ENCODE measurements at regions not wholly inside any gene's neighbourhood (a gene's known extent, or its start where the extent isn't known, plus 50 kb on each side); places are given as distances from the start of the nearest gene placed in this dataset.
"Not testable (repeated sequence)": the region's sequence is repeated elsewhere in the genome, so short reads cannot be mapped to it uniquely, and the experiment has no call there.

GRCh38 chr1:182259229-182259872 is 132.2 kb downstream of the GLUL start:
- peak in 1 of 4 experiments; percentile 19 for DNase-seq

DNA sequence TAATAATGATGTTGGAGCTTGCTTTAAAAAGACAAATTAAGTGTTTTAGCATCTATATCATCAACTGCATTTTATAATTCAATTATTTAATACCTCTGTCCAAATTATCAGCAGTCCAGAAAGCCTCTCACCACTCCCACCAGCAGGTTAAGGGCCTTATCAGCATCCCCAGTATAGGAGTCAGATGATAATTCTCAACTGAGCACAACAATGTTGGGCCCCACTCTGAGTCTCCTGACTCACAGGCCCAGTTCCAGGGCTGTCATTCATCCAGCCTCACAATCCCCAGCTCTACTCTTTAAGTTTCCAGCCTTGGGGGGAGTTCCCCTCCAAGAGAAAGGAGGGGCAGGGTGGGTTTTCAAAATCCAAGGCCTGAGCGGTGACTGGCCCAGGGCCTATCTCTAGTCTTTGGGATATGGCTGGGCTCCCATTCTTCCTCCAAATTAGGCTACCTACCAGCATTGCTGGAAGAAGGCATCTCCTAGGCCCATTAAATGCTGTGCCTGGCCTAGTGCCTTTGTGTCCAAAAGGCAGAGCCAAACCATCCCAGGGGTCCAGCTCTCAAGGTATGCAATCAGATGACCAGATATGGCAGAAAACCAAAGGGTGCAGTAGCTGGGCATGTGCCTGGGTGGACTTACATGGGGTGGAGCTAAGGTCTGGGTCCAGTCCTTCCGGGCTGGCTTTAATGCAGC is 134.1 kb downstream of the GLUL start:
- DNase-seq: no peak

GRCh38 chr1:182256931-182257330 is 134.7 kb downstream of the GLUL start:
- no peak for DNase-seq

DNA sequence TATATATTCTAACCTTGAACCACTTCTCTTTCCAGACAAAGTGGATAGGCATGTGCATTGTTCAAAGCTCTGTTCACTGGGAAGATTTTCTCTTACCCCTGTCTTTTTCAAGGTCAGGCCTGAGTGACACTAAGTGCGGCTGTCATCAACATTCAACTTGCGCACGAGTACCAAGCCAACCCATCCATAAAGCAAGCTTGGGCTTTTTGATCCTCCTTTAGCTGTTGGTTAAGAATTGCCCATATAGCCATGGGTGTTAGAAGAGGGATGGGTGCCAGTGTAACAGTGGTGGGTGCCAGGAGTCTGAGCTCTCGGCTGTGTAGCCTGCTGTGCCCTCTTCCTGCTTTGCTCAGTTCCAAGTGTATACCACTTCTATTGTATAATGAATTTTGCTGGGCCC is 136.1 kb downstream of the GLUL start:
- DNase-seq: no peak

DNA sequence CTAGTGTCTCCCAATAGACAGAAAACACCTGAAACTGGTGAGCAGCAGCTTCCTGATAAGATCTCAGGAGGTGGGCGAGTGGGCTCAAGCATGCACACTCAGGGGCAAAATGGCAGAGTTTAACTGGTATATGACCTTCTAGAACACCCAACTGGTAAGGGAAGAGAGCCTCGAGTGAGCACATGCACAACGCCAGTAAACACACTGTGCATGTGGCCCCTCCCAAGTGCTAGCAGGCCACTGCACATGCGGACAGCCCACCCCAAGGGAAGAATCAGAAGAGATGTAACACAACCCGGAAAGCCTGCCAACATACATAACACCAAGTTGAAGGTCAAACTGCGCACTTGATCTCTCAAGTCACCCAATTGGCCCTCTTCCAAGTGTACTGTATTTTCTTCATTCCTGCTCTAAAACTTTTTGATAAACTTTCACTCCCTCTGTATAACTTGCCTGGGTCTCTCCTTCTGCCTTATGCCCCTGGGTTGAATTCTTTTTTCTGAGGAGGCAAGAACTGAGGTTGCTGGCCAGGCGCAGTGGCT is 138.2 kb downstream of the GLUL start:
- DNase-seq: no peak

GRCh38 chr1:182251561-182251960 is 140.0 kb downstream of the GLUL start:
- no peak for DNase-seq

DNA sequence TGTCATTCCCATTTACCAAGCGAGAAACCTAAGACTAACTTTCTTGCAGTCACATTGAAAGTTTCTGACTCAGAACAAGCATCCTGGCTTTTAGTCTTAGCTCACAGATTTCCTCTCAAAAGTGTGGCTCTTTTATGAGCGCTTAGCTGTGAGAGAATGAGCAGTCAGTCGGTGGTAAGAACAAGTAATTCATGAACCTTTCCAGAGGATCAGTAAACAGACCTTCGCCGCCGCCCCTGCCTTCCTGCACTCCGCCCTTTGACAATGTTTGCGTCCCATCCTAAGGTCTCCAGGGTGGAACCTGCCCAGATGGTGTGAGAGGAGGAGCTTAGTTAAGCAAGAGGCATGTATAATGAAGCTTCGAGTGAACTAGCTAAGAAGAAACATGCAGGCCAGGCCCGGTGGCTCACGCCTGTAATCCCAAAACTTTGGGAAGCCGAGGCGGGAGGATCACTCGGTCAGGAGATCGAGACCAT is 142.4 kb downstream of the GLUL start:
- DNase-seq: no peak

DNA sequence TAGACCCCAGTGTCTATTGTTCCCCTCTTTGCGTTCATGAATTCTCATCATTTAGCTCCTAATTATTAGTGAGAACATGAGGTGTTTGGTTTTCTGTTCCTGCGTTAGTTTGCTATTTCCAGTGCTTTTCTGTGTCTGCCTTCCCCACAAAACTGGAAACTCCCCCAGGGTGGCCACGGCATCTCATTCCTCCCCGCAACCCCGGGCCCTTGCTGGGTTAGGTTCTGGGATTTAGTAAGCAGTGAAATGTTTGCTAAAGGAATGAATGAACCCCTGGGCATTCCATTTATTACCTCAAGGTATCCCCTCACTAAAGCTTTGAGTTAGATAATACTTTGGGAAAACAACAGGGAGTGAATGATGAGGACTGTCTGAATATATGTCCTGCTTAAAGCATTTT is 142.9 kb downstream of the GLUL start:
- DNase-seq: no peak

DNA sequence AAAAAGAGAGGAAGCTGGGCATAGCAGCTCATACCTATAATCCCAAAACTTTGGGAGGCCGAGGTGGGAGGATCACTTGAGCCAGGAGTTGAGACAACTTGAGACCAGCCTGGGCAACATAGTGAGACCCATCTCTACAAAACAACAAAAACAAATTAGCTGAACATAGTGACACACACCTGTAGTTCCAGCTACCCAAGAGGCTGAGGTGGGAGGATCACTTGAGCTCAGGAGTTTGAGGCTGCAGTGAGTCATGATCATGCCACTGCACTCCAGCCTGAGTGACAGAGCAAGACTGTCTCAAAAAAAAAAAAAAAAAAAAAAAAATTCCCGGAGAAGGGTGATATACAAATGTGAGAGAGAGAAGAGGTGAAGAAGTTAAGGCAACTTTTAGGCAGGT is 143.8 kb downstream of the GLUL start:
- not testable (repeated sequence) for DNase-seq

- no peak for DNase-seq
Observed at GRCh38 chr1:182246783-182247182, 144.8 kb downstream of the GLUL start.

GRCh38 chr1:182245040-182245439 is 146.6 kb downstream of the GLUL start:
- DNase-seq: no peak

DNA sequence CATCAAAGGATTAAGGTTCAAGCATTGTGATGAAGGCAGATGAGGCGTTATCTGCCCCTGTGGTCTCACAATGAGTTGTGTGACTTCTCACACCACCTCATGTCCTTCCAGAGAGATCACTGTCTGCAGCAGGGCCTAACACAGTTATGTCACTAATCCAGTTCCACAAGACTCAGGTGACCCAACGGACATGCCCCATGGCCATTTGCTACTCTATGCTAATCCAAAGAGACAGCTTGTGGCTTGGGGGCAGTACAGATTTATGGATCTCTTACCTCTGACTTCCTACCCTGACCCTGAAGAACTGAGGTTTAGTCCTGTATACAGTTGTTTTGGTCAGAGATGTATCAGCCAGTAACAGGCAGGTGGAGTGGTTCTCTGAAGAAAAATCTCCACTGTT is 147.1 kb downstream of the GLUL start:
- no peak for DNase-seq

GRCh38 chr1:182242641-182243040 is 148.9 kb downstream of the GLUL start:
- no peak for DNase-seq

GRCh38 chr1:182240085-182240484 is 151.5 kb downstream of the GLUL start:
- no peak for DNase-seq

GRCh38 chr1:182238421-182238820 is 153.2 kb downstream of the GLUL start:
- DNase-seq: no peak

GRCh38 chr1:182237329-182237728 is 154.3 kb downstream of the GLUL start:
- DNase-seq: no peak

DNA sequence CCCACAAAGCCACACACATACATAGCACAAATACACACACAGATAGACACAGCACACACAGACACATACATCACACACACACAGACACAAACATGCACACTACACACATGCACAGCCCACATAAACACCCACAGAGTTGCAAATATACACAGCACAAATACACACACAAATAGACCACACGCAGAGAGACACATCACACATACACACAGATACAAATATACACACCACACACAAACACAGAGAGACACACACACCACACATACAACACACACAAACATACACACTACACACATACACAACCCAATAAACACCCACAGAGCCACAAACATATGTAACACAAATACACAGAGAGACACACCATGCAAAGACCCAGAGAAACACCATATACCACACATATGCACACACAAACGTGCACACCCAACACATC is 154.9 kb downstream of the GLUL start:
- DNase-seq: no peak

DNA sequence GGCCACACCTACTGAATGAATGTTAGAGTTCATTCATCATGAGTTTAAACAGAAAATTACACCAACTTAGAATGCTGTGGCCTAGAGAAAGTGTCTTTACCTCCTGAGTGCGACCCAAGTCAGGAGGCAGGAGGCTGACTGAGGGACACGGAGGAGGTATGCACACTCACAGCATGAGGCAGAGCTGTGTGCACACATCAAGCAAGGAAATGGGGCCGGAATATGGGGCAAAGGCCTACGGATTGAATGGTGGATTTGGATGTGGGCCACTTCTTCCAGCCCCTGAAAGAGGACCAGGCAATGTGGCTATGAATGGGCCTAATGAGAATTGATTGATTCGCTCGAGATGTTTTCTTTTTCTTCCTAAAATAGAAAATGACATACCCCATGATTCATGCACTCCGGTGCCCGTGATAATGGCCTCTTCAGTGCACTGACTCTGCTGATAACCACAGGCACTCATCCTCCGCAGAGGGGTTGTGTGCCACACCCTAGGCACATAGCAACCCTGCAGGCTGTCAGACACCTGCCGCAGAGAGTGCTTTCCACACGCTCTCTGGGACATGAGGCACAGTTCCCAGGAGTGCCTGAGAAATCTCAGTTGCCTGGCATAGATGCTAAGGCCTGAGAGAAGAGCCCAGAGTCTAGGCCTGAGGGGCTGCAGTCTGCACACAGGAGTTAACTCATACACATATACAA is 155.5 kb downstream of the GLUL start:
- no peak for DNase-seq

DNA sequence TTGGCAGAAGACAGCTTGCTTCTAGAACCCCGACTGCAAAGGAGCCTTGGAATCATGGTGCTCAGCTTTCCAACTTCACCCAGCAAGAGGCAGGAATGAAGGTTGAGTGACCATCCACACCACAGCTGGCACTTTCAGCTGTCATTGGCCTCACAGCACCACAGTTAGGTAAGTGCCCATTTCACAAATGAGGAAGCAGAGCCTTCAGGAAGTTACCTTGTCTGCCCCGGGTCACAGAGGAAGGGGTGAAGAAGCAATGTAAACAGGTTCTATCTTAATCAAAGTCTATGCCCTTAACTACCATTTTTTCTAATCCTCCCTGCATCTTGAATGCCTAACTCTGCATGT is 156.0 kb downstream of the GLUL start:
- no peak for DNase-seq

DNA sequence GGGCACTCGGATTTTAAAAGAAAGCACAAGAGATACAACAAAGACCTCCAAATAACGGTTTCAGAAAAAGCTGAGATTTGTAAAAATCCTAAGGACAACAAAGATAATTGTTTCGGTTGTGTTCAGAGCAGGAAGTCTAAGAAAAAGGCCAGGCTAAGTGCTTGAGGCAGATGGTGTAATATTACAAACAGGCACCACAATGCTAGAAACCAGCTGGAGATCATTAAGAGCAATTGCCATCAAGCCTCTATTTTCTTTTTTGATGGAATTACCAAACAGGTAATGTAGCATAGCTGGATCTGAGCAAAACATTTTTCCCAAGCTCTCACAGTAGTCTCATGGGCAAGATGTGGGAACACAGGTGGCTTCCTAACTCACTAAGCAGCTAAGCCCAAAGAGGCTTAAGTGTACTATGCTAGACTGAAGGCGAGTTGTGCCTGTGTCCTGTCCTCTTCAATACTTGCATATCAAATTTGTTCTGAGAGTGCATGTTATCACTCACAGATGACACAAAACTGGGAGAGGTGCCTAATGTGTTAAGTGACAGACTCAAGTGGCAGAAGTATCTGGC is 161.6 kb downstream of the GLUL start:
- DNase-seq: no peak

DNA sequence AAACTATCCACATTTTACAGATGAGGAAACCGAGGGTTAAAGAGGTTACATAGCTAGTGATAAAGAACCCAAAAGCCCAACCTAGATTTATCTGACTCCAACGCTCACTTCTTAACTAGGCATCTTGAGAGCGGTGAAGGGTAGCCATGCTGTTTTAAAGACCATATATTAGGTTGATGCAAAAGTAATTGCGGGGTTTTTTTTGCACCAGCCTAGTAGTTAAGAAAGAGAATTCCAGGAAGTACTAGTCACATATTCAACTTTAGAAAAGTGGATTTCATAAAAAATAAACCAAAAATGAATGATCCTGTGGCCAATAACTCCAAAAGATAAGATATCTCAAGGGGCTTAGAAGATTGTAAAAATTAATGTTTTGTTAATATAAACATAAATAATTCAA is 162.1 kb downstream of the GLUL start:
- DNase-seq: no peak

DNA sequence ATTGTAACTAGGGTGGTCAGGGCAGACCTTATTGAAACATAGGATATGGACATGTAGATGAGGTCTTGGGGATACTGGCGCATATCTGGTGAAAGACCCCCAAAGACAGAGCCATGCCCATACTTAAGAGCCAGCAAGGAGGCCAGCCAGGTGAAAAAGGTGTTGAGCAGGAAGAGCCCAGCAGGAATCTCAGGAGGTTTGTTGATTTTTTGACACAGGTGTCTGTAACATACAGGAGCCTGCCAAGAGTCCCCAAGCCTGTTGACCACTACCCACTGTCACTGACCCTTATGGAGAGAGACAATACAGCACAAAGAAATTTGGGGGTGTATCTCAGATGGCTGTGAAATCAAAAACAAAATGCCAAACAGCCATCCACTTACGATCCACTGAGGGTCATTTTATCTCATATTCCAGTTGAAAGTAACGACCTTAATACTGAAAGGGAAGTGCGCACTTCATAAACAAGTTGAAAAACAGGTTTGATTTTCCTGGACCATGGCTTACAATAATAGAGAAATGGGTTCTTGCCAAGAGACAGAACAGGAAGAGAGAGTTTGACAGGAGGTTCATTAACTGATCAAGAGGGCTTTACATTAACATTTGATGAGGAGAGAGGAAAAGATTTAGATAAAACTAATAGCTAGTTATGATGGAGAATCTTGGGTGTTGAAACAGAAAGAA is 163.6 kb downstream of the GLUL start:
- no peak for DNase-seq

DNA sequence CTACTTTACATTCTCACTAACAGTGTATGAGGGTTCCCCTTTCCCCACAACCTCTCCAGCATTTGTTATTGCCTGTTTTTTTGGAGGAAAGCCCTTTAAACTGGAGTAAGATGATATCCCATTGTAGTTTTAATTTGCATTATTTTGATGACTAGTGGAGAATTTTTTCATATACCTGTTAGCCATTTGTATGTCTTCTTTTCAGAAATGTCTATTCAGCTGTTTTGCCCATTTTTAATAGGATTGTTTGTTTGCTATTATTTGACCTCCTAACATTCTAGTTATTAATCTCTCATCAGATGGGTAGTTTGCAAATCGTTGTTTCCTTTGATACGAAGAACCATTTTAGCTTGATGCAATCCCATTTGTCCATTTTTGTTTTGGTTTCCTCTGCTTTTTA is 165.0 kb downstream of the GLUL start:
- no peak for DNase-seq
